Activated T-helper 2 cell treated with anti-CD3 and anti-CD28 coated beads, Interferon-gamma antibody, Interleukin-2, Interleukin-4, amounts not matched to agents 10 μg/mL and 5 μg/mL and 100 μg/mL, durations not matched to agents 14 hours and 24 hours and 36 hours (primary cell): ENCODE measurements at regions not wholly inside any gene's neighbourhood (a gene's known extent, or its start where the extent isn't known, plus 50 kb on each side); places are given as distances from the start of the nearest gene placed in this dataset.
"Not testable (repeated sequence)": the region's sequence is repeated elsewhere in the genome, so short reads cannot be mapped to it uniquely, and the experiment has no call there.

Experiments used
- DNase-seq: peaks from one replicate; pipeline ENCODE4 v3.0.0; 2021; ENCODE audit warnings: low spot score
- H3K27ac Mint-ChIP-seq: one replicate; pipeline ENCODE4 v1.8.0; 2021; ENCODE audit warnings: mixed read lengths
- H3K27me3 Mint-ChIP-seq: one replicate; pipeline ENCODE4 v1.8.0; 2021; ENCODE audit warnings: low read depth, mixed read lengths
- H3K36me3 Mint-ChIP-seq: one replicate; pipeline ENCODE4 v1.8.0; 2021; ENCODE audit warnings: low read depth, mixed read lengths
- H3K4me1 Mint-ChIP-seq: one replicate; pipeline ENCODE4 v1.8.0; 2021; ENCODE audit warnings: low read depth, mixed read lengths
- H3K4me3 Mint-ChIP-seq: one replicate; pipeline ENCODE4 v1.8.0; 2021; ENCODE audit warnings: low read depth, mild to moderate bottlenecking, moderate library complexity, mixed read lengths
- H3K9me3 Mint-ChIP-seq: one replicate; pipeline ENCODE4 v1.8.0; 2021; ENCODE audit warnings: mixed read lengths
- intact Hi-C: fragments of 100-400 bp; cut with micrococcal nuclease; formaldehyde crosslinking; loops from one replicate; pipeline ENCODE4 v1.15.1; 2023

- intact Hi-C loops: no loop called here
- H3K4me1 Mint-ChIP-seq: no peaks in the 10 kb centered on the region
- no peak for DNase-seq
- no peak overlapping the region for H3K27ac Mint-ChIP-seq
- H3K27me3 Mint-ChIP-seq: peaks cover 2% of the 10 kb centered on the region
- H3K36me3 Mint-ChIP-seq: no peaks in the 10 kb centered on the region
- no peak overlapping the region for H3K4me3 Mint-ChIP-seq
- H3K9me3 Mint-ChIP-seq: no peaks in the 10 kb centered on the region
These were observed 222.8 kb downstream of the SUCLG1 start for GRCh38 chr2:84236288-84236687.

DNA sequence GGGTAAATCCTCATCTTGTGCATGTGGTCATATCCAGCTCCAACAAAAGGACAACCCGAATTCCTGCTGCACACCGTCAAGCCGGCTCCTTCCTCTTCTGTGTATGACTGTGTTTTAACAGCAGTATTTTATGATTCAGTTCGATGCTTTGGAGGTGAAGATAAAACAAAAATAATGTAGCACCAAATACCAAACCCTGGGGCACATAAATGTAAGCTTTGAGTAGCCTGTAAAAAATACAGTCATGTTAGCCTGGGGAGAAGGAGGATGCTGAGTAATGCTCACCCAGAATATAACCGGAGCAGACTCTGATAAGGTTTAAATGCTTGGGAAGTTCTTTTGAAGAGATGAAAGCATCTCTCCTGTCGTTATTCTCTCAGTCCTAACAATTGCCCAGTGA, 225.0 kb downstream of the SUCLG1 start:
- DNase-seq: no peak
- peaks cover 2% of the 10 kb centered on the region for H3K27me3 Mint-ChIP-seq
- H3K9me3 Mint-ChIP-seq: no peaks in the 10 kb centered on the region
- no peaks in the 10 kb centered on the region for H3K36me3 Mint-ChIP-seq
- H3K27ac Mint-ChIP-seq: no peak overlapping the region
- H3K4me3 Mint-ChIP-seq: no peak overlapping the region
- intact Hi-C loops: no loop called here
- no peaks in the 10 kb centered on the region for H3K4me1 Mint-ChIP-seq

- Mint-ChIP-seq H3K4me1 (no peaks in the 10 kb centered on the region), H3K36me3 (no peaks in the 10 kb centered on the region), H3K9me3 (no peaks in the 10 kb centered on the region), H3K27me3 (peaks cover 2% of the 10 kb centered on the region), H3K27ac (no peak overlapping the region), H3K4me3 (no peak overlapping the region)
- no peak for DNase-seq
- intact Hi-C loops: no loop called here
These were observed 227.6 kb downstream of the SUCLG1 start for GRCh38 chr2:84231478-84231877.

DNA sequence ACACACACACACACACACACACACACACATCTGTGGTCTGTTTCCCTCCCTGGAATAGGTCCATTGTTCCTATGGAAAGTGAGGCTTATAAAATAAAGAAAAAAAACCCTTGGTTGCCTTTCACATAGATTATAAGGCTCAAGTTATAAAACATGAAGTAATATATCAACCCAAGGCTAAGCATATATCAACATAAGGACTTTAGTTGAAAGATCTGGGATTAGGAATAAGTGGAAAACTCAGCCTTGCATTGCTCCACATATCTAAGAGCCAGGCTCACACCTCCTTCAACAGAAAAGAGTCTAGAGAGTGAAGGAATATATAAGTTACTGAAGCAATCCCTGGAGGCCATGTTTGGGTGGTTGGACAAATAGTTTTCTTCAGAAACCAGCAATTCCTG, 235.0 kb downstream of the SUCLG1 start:
- peaks cover 4% of the 10 kb centered on the region for H3K27me3 Mint-ChIP-seq
- H3K4me1 Mint-ChIP-seq: no peaks in the 10 kb centered on the region
- no peak for DNase-seq
- intact Hi-C loops: no loop called here
- no peaks in the 10 kb centered on the region for H3K36me3 Mint-ChIP-seq
- no peak overlapping the region for H3K27ac Mint-ChIP-seq
- no peak overlapping the region for H3K4me3 Mint-ChIP-seq
- H3K9me3 Mint-ChIP-seq: peaks cover 5% of the 10 kb centered on the region

DNA sequence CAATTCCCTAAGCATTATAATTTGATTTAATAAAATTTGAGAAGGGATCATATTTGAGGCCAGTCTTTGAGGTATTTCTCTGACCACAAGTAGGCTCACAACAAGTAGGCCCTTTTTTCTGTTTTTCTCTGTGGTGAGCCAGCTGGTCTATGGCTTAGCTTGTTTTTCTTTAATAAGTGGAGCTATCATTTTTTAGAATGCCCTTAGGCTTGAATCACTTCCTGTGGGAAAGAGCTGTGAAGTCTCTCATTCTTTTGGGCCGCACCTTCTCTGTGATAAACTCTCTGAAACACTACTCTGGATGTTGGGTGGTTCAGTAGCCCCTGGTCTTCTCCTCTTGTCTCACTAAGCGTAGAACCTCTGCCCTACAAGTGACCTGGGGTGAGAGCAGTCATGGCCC, 235.9 kb downstream of the SUCLG1 start:
- Mint-ChIP-seq H3K4me1 (no peaks in the 10 kb centered on the region), H3K4me3 (no peak overlapping the region), H3K27me3 (peaks cover 4% of the 10 kb centered on the region), H3K36me3 (no peaks in the 10 kb centered on the region), H3K27ac (no peak overlapping the region), H3K9me3 (peaks cover 5% of the 10 kb centered on the region)
- no peak for DNase-seq
- intact Hi-C loops: no loop called here

- H3K27ac Mint-ChIP-seq, H3K4me1 Mint-ChIP-seq, intact Hi-C loops, H3K4me3 Mint-ChIP-seq, H3K36me3 Mint-ChIP-seq, H3K27me3 Mint-ChIP-seq, DNase-seq, H3K9me3 Mint-ChIP-seq: not testable (repeated sequence)
These were observed 238.0 kb downstream of the SUCLG1 start for GRCh38 chr2:84221102-84221501.

DNA sequence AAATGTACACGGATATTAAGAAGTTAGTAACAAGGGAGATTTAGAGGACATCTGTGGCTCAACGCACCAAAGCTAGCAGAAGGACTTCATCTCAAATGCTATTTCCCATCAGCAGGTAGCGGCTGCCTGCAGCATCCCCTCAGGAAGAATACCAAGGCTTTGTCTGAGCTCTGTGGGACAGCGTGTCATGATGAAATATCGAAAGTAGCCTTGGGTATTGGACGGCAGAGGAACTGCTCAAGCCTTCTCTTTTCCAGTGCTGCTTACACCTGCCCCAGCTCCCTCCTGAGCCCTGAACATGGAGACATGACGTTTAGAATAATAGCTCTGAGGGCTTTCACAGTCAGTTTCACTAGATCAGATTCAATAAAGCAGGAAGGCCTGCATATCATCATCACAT, 241.6 kb downstream of the SUCLG1 start:
- no peaks in the 10 kb centered on the region for H3K4me1 Mint-ChIP-seq
- H3K36me3 Mint-ChIP-seq: no peaks in the 10 kb centered on the region
- DNase-seq: no peak
- no peak overlapping the region for H3K27ac Mint-ChIP-seq
- no peaks in the 10 kb centered on the region for H3K9me3 Mint-ChIP-seq
- H3K4me3 Mint-ChIP-seq: no peak overlapping the region
- intact Hi-C loops: no loop called here
- H3K27me3 Mint-ChIP-seq: peaks cover 9% of the 10 kb centered on the region

GRCh38 chr2:84214455-84214854, 244.6 kb downstream of the SUCLG1 start:
- Mint-ChIP-seq H3K27ac (no peak overlapping the region), H3K36me3 (no peaks in the 10 kb centered on the region), H3K4me1 (no peaks in the 10 kb centered on the region), H3K4me3 (no peak overlapping the region), H3K9me3 (no peaks in the 10 kb centered on the region), H3K27me3 (peaks cover 10% of the 10 kb centered on the region)
- intact Hi-C loops: no loop called here
- DNase-seq: no peak

GRCh38 chr2:84212611-84213314, 246.3 kb downstream of the SUCLG1 start:
- DNase-seq: no peak
- H3K9me3 Mint-ChIP-seq: no peaks in the 10 kb centered on the region
- H3K27ac Mint-ChIP-seq: no peak overlapping the region
- H3K4me1 Mint-ChIP-seq: no peaks in the 10 kb centered on the region
- H3K4me3 Mint-ChIP-seq: no peak overlapping the region
- H3K36me3 Mint-ChIP-seq: no peaks in the 10 kb centered on the region
- intact Hi-C loops: no loop called here
- peaks cover 10% of the 10 kb centered on the region for H3K27me3 Mint-ChIP-seq

- no peaks in the 10 kb centered on the region for H3K9me3 Mint-ChIP-seq
- intact Hi-C loops: no loop called here
- no peaks in the 10 kb centered on the region for H3K4me1 Mint-ChIP-seq
- H3K27ac Mint-ChIP-seq: no peak overlapping the region
- H3K36me3 Mint-ChIP-seq: no peaks in the 10 kb centered on the region
- no peak for DNase-seq
- no peak overlapping the region for H3K4me3 Mint-ChIP-seq
- H3K27me3 Mint-ChIP-seq: peaks cover 7% of the 10 kb centered on the region
These were observed 249.1 kb downstream of the SUCLG1 start for GRCh38 chr2:84209941-84210340.

DNA sequence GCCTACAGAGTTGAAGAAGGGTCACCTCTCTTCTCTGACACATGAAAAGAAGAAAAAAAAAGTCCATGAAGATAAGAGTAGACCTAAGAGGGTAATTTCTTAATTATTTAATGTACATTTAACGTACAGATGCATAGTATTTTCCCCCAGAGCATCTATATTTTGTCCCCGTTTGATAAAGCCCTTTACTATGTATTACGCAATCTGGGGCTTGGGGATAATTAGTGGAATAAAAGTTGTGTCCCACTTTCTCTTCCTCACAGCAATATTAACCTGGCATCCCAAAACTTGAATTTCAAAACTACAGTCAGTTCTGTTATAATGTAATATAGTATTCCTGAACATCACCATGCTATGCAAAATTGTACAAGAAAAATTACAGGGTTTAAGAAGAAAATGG, 254.1 kb downstream of the SUCLG1 start:
- intact Hi-C loops: no loop called here
- peaks cover 2% of the 10 kb centered on the region for H3K4me1 Mint-ChIP-seq
- no peak overlapping the region for H3K27ac Mint-ChIP-seq
- DNase-seq: no peak
- no peaks in the 10 kb centered on the region for H3K27me3 Mint-ChIP-seq
- H3K4me3 Mint-ChIP-seq: no peak overlapping the region
- no peaks in the 10 kb centered on the region for H3K36me3 Mint-ChIP-seq
- no peaks in the 10 kb centered on the region for H3K9me3 Mint-ChIP-seq

- intact Hi-C loops: no loop called here
- Mint-ChIP-seq H3K9me3 (no peaks in the 10 kb centered on the region), H3K4me1 (peaks cover 2% of the 10 kb centered on the region), H3K27me3 (no peaks in the 10 kb centered on the region), H3K4me3 (no peak overlapping the region), H3K36me3 (no peaks in the 10 kb centered on the region), H3K27ac (no peak overlapping the region)
- no peak for DNase-seq
These were observed 256.9 kb downstream of the SUCLG1 start for GRCh38 chr2:84202166-84202565.

DNA sequence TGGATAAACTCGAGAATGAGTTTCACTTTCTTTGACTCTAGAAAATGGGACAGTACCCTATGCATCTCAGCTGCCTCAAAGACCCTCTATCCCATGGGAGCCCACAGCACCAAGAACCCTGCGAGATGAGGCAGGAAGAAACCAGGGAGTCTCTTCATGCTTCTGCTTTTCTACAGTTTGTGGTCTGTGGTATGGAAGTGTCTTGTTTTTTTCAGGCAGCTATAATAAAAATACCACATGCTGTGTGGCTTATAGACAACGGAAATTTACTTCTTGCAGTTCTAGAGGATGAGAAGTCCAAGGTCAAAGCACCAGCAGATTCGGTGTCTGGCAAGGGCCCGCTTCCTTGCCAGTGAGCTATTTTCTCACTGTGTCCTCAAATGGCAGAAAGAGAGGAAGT, 257.9 kb downstream of the SUCLG1 start:
- no peak overlapping the region for H3K4me3 Mint-ChIP-seq
- peaks cover 2% of the 10 kb centered on the region for H3K4me1 Mint-ChIP-seq
- no peaks in the 10 kb centered on the region for H3K9me3 Mint-ChIP-seq
- H3K36me3 Mint-ChIP-seq: no peaks in the 10 kb centered on the region
- intact Hi-C loops: no loop called here
- H3K27ac Mint-ChIP-seq: no peak overlapping the region
- no peak for DNase-seq
- no peaks in the 10 kb centered on the region for H3K27me3 Mint-ChIP-seq

DNA sequence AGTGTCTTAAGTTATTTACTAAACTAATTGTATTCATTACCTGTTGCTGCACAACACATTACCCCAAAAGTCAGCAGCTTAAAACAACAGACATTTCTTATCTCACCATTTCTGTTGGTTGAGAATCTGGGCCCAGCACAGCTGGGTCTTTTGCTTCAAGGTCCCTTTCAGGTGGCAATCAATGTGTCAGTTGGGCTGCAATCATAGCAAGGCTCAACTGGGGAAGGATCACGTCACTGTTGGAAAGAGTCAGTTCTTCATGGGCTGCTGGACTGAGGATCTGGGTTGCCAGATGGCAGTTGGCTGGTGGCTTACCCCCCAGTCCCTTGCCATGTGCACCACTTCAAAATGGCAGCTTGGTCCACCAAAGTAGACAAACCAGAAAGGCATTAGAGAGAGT, 261.2 kb downstream of the SUCLG1 start:
- no peaks in the 10 kb centered on the region for H3K9me3 Mint-ChIP-seq
- no peaks in the 10 kb centered on the region for H3K27me3 Mint-ChIP-seq
- no peaks in the 10 kb centered on the region for H3K36me3 Mint-ChIP-seq
- no peak overlapping the region for H3K4me3 Mint-ChIP-seq
- DNase-seq: no peak
- H3K27ac Mint-ChIP-seq: no peak overlapping the region
- H3K4me1 Mint-ChIP-seq: peaks cover 2% of the 10 kb centered on the region
- intact Hi-C loops: no loop called here
